Mesendoderm (in vitro differentiated cells): ENCODE measurements at regions not wholly inside any gene's neighbourhood (a gene's known extent, or its start where the extent isn't known, plus 50 kb on each side); places are given as distances from the start of the nearest gene placed in this dataset.

Experiments
- DNase-seq: peaks from one replicate; pipeline ENCODE4 v3.0.0; 2013
- H2AK5ac ChIP-seq: 2 replicates; pipeline ENCODE4 v1.6.1; 2013; ENCODE audit warnings: low read length, inconsistent platforms
- H2BK120ac ChIP-seq: 2 replicates; pipeline ENCODE4 v1.6.1; 2013; ENCODE audit warnings: low read depth, mild to moderate bottlenecking, low read length, moderate library complexity, mixed read lengths
- H2BK15ac ChIP-seq: replicated peaks from 2 replicates; pipeline ENCODE4 v1.6.1; 2013; ENCODE audit warnings: low read depth, mild to moderate bottlenecking, moderate library complexity
- H2BK5ac ChIP-seq: 2 replicates; pipeline ENCODE4 v1.6.1; 2013; ENCODE audit warnings: low read length, inconsistent platforms
- H3K18ac ChIP-seq: 2 replicates; pipeline ENCODE4 v1.6.1; 2013; ENCODE audit warnings: mild to moderate bottlenecking, low read length, mixed read lengths
- H3K23ac ChIP-seq: one replicate; pipeline ENCODE4 v1.6.1; 2013; ENCODE audit warnings: low read length
- H3K27ac ChIP-seq: 2 replicates; pipeline ENCODE4 v1.5.1; 2013; ENCODE audit warnings: low read depth, mild to moderate bottlenecking, inconsistent platforms, low read length, moderate library complexity
- H3K27me3 ChIP-seq: 2 replicates; pipeline ENCODE4 v1.6.1; 2013; ENCODE audit warnings: low read length, control low read depth, mild to moderate bottlenecking, inconsistent platforms; ENCODE audit not compliant: insufficient read depth, poor library complexity
- H3K36me3 ChIP-seq: 2 replicates; pipeline ENCODE4 v1.6.1; 2013; ENCODE audit warnings: low read length, inconsistent platforms; ENCODE audit not compliant: control insufficient read depth, insufficient read depth
- H3K4ac ChIP-seq: one replicate; pipeline ENCODE4 v1.6.1; 2013; ENCODE audit warnings: low read depth, mild to moderate bottlenecking, low read length, moderate library complexity
- H3K4me1 ChIP-seq: 2 replicates; pipeline ENCODE4 v1.6.1; 2013; ENCODE audit warnings: low read depth, low read length, inconsistent platforms; ENCODE audit not compliant: control insufficient read depth
- H3K4me2 ChIP-seq: 2 replicates; pipeline ENCODE4 v1.6.1; 2013; ENCODE audit warnings: low read length
- H3K4me3 ChIP-seq: 2 replicates; pipeline ENCODE4 v1.5.1; 2013; ENCODE audit warnings: mild to moderate bottlenecking, low read length
- H3K56ac ChIP-seq: one replicate; pipeline ENCODE4 v1.6.1; 2013; ENCODE audit warnings: low read length
- H3K79me1 ChIP-seq: 2 replicates; pipeline ENCODE4 v1.6.1; 2013; ENCODE audit warnings: low read length, inconsistent platforms
- H3K79me2 ChIP-seq: 2 replicates; pipeline ENCODE4 v1.6.1; 2013; ENCODE audit warnings: mild to moderate bottlenecking, low read length; ENCODE audit not compliant: control insufficient read depth, insufficient read depth
- H3K9ac ChIP-seq: 2 replicates; pipeline ENCODE4 v1.6.1; 2013; ENCODE audit warnings: low read length, inconsistent platforms
- H4K5ac ChIP-seq: one replicate; pipeline ENCODE4 v1.6.1; 2013; ENCODE audit warnings: low read length
- H4K8ac ChIP-seq: one replicate; pipeline ENCODE4 v1.6.1; 2013; ENCODE audit warnings: low read depth, mild to moderate bottlenecking, control low read depth, low read length, moderate library complexity
- WGBS: extraction: QIAGEN DNeasy Blood & Tissue Kit; methylation state at CpG from one replicate; pipeline ENCODE4 v1.1.7; 2013; ENCODE audit warnings: low lambda C conversion rate, missing lambda C conversion rate; ENCODE audit not compliant: insufficient coverage; ENCODE audit errors: extremely low coverage; 5-methylcytosine and 5-hydroxymethylcytosine counted together

- no peak overlapping the region for H3K18ac ChIP-seq
- no CpG with 5 or more reads among the region's 1 CpG for WGBS
Measured at GRCh38 chr7:46296526-46296925, 375.5 kb upstream of the IGFBP3 start.

GRCh38 chr7:46294381-46294780, 373.3 kb upstream of the IGFBP3 start:
- Histone ChIP-seq H3K4ac (no peak overlapping the region), H2BK120ac (no peak overlapping the region), H3K4me1 (no peaks in the 10 kb centered on the region), H3K18ac (no peak overlapping the region), H2AK5ac (no peak overlapping the region), H2BK15ac (no peak overlapping the region), H3K27ac (no peak overlapping the region), H3K56ac (no peak overlapping the region), H3K9ac (no peak overlapping the region), H3K79me2 (no peaks in the 10 kb centered on the region), H2BK5ac (no peak overlapping the region), H4K5ac (no peak overlapping the region), H3K23ac (no peak overlapping the region), H3K4me3 (no peak overlapping the region), H3K4me2 (no peak overlapping the region), H3K27me3 (no peaks in the 10 kb centered on the region), H4K8ac (no peak overlapping the region), H3K79me1 (no peaks in the 10 kb centered on the region), H3K36me3 (no peaks in the 10 kb centered on the region)
- no peak for DNase-seq
- WGBS, result no CpG with 5 or more reads among the region's 5 CpGs

More at GRCh38 chr7:46296526-46296925, 375.5 kb upstream of the IGFBP3 start:
- no peak overlapping the region for H3K27ac ChIP-seq
- no peak overlapping the region for H3K23ac ChIP-seq
- no peak overlapping the region for H3K9ac ChIP-seq
- no peaks in the 10 kb centered on the region for H3K79me1 ChIP-seq
- H2BK15ac ChIP-seq, result no peak overlapping the region
- no peaks in the 10 kb centered on the region for H3K4me1 ChIP-seq
- H3K4ac ChIP-seq, result no peak overlapping the region
- no peak overlapping the region for H3K4me2 ChIP-seq
- H2BK5ac ChIP-seq, result no peak overlapping the region
- no peak overlapping the region for H2BK120ac ChIP-seq
- no peaks in the 10 kb centered on the region for H3K36me3 ChIP-seq
- H3K56ac ChIP-seq, result no peak overlapping the region
- no peak for DNase-seq
- H3K4me3 ChIP-seq, result no peak overlapping the region
- no peak overlapping the region for H2AK5ac ChIP-seq
- H4K8ac ChIP-seq, result no peak overlapping the region
- H3K27me3 ChIP-seq, result no peaks in the 10 kb centered on the region
- no peak overlapping the region for H4K5ac ChIP-seq
- H3K79me2 ChIP-seq, result no peaks in the 10 kb centered on the region

GRCh38 chr7:46292741-46293140, 371.7 kb upstream of the IGFBP3 start:
- Histone ChIP-seq H3K4me3 (no peak overlapping the region), H3K79me2 (no peaks in the 10 kb centered on the region), H3K23ac (no peak overlapping the region), H3K56ac (no peak overlapping the region), H4K8ac (no peak overlapping the region), H4K5ac (no peak overlapping the region), H3K18ac (no peak overlapping the region), H2BK15ac (no peak overlapping the region), H3K27ac (no peak overlapping the region), H3K36me3 (no peaks in the 10 kb centered on the region), H2BK5ac (no peak overlapping the region), H3K79me1 (no peaks in the 10 kb centered on the region), H3K9ac (no peak overlapping the region), H3K27me3 (no peaks in the 10 kb centered on the region), H3K4me2 (no peak overlapping the region), H3K4me1 (no peaks in the 10 kb centered on the region), H3K4ac (no peak overlapping the region), H2AK5ac (no peak overlapping the region), H2BK120ac (no peak overlapping the region)
- no peak for DNase-seq
- WGBS, result no CpG with 5 or more reads among the region's 7 CpGs

GRCh38 chr7:46291601-46292150, 370.6 kb upstream of the IGFBP3 start:
- Histone ChIP-seq H3K79me2 (no peaks in the 10 kb centered on the region), H3K36me3 (no peaks in the 10 kb centered on the region), H4K5ac (no peak overlapping the region), H3K4me3 (no peak overlapping the region), H2BK120ac (no peak overlapping the region), H3K23ac (no peak overlapping the region), H3K4ac (no peak overlapping the region), H3K27me3 (no peaks in the 10 kb centered on the region), H3K27ac (no peak overlapping the region), H3K56ac (no peak overlapping the region), H2AK5ac (no peak overlapping the region), H4K8ac (no peak overlapping the region), H3K18ac (no peak overlapping the region), H3K4me1 (no peaks in the 10 kb centered on the region), H3K4me2 (no peak overlapping the region), H2BK15ac (no peak overlapping the region), H2BK5ac (no peak overlapping the region), H3K9ac (no peak overlapping the region), H3K79me1 (no peaks in the 10 kb centered on the region)
- DNase-seq, result no peak
- no CpG with 5 or more reads among the region's 4 CpGs for WGBS

- H3K27me3 ChIP-seq, result no peaks in the 10 kb centered on the region
- no peaks in the 10 kb centered on the region for H3K79me2 ChIP-seq
- H3K79me1 ChIP-seq, result no peaks in the 10 kb centered on the region
- H3K4ac ChIP-seq, result no peak overlapping the region
- no peak overlapping the region for H2AK5ac ChIP-seq
- no peak overlapping the region for H3K27ac ChIP-seq
- H2BK15ac ChIP-seq, result no peak overlapping the region
- H2BK120ac ChIP-seq, result no peak overlapping the region
- no peak overlapping the region for H4K5ac ChIP-seq
- no peaks in the 10 kb centered on the region for H3K36me3 ChIP-seq
- no peak overlapping the region for H4K8ac ChIP-seq
- no peak overlapping the region for H2BK5ac ChIP-seq
- H3K4me3 ChIP-seq, result no peak overlapping the region
- H3K56ac ChIP-seq, result no peak overlapping the region
- H3K4me1 ChIP-seq, result no peaks in the 10 kb centered on the region
- no peak overlapping the region for H3K18ac ChIP-seq
- no peak overlapping the region for H3K4me2 ChIP-seq
- DNase-seq, result no peak
- no CpG with 5 or more reads among the region's 5 CpGs for WGBS
- H3K23ac ChIP-seq, result no peak overlapping the region
- H3K9ac ChIP-seq, result no peak overlapping the region
Measured at GRCh38 chr7:46291050-46291438, 370.0 kb upstream of the IGFBP3 start.

- no peak overlapping the region for H2BK5ac ChIP-seq
- H3K4me2 ChIP-seq, result no peak overlapping the region
- H3K56ac ChIP-seq, result no peak overlapping the region
- no peaks in the 10 kb centered on the region for H3K79me1 ChIP-seq
- no peak overlapping the region for H2BK15ac ChIP-seq
- no peaks in the 10 kb centered on the region for H3K79me2 ChIP-seq
- no peak for DNase-seq
- no peak overlapping the region for H3K23ac ChIP-seq
- no peak overlapping the region for H2AK5ac ChIP-seq
- no peak overlapping the region for H4K8ac ChIP-seq
- no peak overlapping the region for H3K27ac ChIP-seq
- H3K4me3 ChIP-seq, result no peak overlapping the region
- no peak overlapping the region for H3K18ac ChIP-seq
- H3K4ac ChIP-seq, result no peak overlapping the region
- no peaks in the 10 kb centered on the region for H3K27me3 ChIP-seq
- H4K5ac ChIP-seq, result no peak overlapping the region
- H3K4me1 ChIP-seq, result no peaks in the 10 kb centered on the region
- WGBS, result no CpG with 5 or more reads among the region's 1 CpG
- no peak overlapping the region for H2BK120ac ChIP-seq
- H3K36me3 ChIP-seq, result no peaks in the 10 kb centered on the region
- H3K9ac ChIP-seq, result no peak overlapping the region
Measured at GRCh38 chr7:46290374-46291049, 369.4 kb upstream of the IGFBP3 start.
